Prostate gland (tissue), 2 donors: ENCODE measurements at regions not wholly inside any gene's neighbourhood (a gene's known extent, or its start where the extent isn't known, plus 50 kb on each side); places are given as distances from the start of the nearest gene placed in this dataset.

ENCODE experiments used
- POLR2A ChIP-seq: fragments of 450-650 bp; IDR thresholded peaks from one replicate; pipeline ENCODE4 v1.6.1; 2016; ENCODE audit warnings: antibody characterized with exemption, mild to moderate bottlenecking
- TF ChIP-seq, protein P1 (sequence below), 4 experiments: fragments of 200-600 bp in 2 of 4; fragments of 450-650 bp in 2 of 4; sonication (generic) in 2 of 4; IDR thresholded peaks; 1 replicate in 3 of 4; 2 replicates in 1 of 4; pipeline ENCODE4 v1.5.1; 2016 to 2019; ENCODE audit warnings: antibody characterized with exemption in 4 of 4, mild to moderate bottlenecking in 2 of 4, moderate library complexity in 2 of 4

DNA sequence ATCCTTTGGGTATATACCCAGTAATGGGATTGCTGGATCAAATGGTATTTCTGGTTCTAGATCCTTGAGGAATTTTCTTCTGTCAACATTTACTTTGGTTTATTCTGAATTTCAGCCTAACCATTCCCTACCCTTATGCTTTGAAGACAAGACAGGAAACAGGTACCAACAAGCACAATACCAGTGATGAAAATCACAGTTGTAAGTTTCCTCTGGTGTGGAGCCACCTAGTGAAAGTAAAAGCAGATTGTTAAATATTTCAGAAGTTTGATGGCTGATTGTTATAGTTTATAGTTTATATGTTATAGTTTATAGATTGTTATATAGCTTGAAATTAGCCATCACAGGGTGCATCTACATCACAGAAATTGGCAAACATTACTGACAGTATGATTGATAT is 104.5 kb upstream of the AGA start:
- TF ChIP-seq, protein P1, sequence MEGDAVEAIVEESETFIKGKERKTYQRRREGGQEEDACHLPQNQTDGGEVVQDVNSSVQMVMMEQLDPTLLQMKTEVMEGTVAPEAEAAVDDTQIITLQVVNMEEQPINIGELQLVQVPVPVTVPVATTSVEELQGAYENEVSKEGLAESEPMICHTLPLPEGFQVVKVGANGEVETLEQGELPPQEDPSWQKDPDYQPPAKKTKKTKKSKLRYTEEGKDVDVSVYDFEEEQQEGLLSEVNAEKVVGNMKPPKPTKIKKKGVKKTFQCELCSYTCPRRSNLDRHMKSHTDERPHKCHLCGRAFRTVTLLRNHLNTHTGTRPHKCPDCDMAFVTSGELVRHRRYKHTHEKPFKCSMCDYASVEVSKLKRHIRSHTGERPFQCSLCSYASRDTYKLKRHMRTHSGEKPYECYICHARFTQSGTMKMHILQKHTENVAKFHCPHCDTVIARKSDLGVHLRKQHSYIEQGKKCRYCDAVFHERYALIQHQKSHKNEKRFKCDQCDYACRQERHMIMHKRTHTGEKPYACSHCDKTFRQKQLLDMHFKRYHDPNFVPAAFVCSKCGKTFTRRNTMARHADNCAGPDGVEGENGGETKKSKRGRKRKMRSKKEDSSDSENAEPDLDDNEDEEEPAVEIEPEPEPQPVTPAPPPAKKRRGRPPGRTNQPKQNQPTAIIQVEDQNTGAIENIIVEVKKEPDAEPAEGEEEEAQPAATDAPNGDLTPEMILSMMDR (IDR thresholded peaks at IDR 0.05): no peak
- no peak for TF ChIP-seq POLR2A
